ENCODE measurements at regions not wholly inside any gene's neighbourhood (a gene's known extent, or its start where the extent isn't known, plus 50 kb on each side); places are given as distances from the start of the nearest gene placed in this dataset.

DNA sequence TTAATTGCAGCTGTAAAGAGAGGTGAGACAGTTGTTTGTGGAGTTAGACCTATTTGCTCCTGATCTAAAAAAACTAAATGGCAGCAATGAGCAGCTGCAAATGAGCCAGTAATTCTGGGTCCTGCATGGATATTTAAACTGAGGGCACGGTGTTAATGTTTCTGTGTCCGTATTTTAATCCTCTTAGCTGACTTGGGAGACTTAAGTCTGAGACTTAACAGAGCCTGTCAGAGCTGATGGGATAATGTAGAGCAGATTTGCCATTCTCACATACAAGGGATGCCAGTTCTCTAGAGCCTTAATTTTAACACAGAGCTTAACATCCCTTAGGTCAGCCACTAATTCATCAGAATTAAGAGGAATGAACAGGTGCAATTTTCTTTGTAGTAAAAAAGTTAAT is 178.6 kb upstream of the PDE3A start:
- Histone ChIP-seq H3K4me1 (ENCODE audit: insufficient read depth, low read length) (peaks cover 7% of the 10 kb centered on the region), H3K4me3 (ENCODE audit: low read depth in 1 of 2, low read length in 2 of 2) (no peak overlapping the region), H3K27me3 (ENCODE audit: control insufficient read depth in 1 of 2, insufficient read depth in 2 of 2, low read length in 2 of 2) (no peaks in the 10 kb centered on the region), H3K9me3 (ENCODE audit: low read length) (no peaks in the 10 kb centered on the region), H3K27ac (ENCODE audit: low read depth, low read length) (no peak overlapping the region), H3K36me3 (ENCODE audit: insufficient read depth, low read length) (no peaks in the 10 kb centered on the region), H3K9ac (ENCODE audit: low read length) (no peak overlapping the region)

DNA sequence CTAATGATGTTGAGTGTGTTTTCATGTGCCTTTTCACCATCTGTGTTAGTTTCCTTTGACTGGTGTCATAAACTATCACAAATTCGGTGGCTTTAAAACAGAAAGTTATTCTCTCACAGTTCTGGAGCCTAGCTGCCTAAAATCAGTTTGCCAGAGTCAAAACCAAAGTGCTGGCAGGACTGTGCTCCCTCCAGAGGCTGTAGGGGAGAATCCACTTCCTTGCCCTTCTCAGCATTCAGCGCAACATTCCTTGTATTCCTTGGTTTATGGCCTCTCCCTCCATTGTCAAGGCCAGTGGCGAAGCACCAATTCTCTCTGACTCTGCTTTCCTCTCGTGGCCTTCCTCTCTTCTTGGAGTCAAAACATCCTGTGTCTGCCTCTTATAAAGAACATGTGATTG is 174.2 kb upstream of the PDE3A start:
- H3K9me3 ChIP-seq (ENCODE audit: low read length) = no peaks in the 10 kb centered on the region
- no peak overlapping the region for H3K9ac ChIP-seq (ENCODE audit: low read length)
- no peaks in the 10 kb centered on the region for H3K36me3 ChIP-seq (ENCODE audit: insufficient read depth, low read length)
- peaks cover 7% of the 10 kb centered on the region for H3K4me1 ChIP-seq (ENCODE audit: insufficient read depth, low read length)
- H3K4me3 ChIP-seq (ENCODE audit: low read depth in 1 of 2, low read length in 2 of 2) = no peak overlapping the region
- H3K27ac ChIP-seq (ENCODE audit: low read depth, low read length) = no peak overlapping the region
- H3K27me3 ChIP-seq (ENCODE audit: control insufficient read depth in 1 of 2, insufficient read depth in 2 of 2, low read length in 2 of 2) = no peaks in the 10 kb centered on the region

DNA sequence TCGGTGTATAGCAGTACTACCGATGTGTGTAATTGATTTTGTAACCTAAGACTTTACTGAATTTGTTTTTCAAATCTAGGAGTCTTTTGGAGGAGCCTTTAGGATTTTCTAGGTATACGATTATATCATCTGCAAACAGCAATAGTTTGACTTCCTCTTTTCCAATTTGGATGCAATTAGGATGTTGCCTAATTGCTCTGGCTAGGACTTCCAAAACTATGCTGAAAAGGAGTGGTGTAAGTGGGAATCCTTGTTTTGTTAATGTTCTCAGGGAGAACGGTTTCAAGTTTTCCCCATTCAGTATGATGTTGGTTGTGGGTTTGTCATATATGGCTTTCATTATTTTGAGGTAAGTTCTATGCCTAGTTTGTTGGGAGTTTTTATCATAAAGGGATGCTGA is 171.6 kb upstream of the PDE3A start:
- no peaks in the 10 kb centered on the region for H3K9me3 ChIP-seq (ENCODE audit: low read length)
- H3K9ac ChIP-seq (ENCODE audit: low read length) = no peak overlapping the region
- no peak overlapping the region for H3K27ac ChIP-seq (ENCODE audit: low read depth, low read length)
- no peaks in the 10 kb centered on the region for H3K4me1 ChIP-seq (ENCODE audit: insufficient read depth, low read length)
- H3K27me3 ChIP-seq (ENCODE audit: control insufficient read depth in 1 of 2, insufficient read depth in 2 of 2, low read length in 2 of 2) = no peaks in the 10 kb centered on the region
- no peak overlapping the region for H3K4me3 ChIP-seq (ENCODE audit: low read depth in 1 of 2, low read length in 2 of 2)
- H3K36me3 ChIP-seq (ENCODE audit: insufficient read depth, low read length) = no peaks in the 10 kb centered on the region

DNA sequence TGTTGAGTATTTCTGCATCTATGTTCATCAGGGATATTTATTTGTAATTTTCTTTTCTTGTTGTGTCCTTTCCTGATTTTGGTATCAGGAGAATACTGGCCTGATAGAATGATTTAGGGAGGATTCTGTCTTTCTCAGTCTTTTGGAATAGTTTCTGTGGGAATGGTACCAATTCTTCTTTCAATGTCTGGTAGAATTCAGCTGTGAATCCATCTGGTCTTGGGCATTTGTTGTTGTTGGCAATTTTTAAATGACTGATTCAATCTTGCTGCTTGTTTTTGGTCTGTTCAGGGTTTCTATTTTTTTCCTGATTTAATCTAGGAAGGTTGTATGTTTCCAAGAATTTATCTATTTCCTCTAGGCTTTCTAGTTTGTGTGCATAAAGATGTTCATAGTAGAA is 170.9 kb upstream of the PDE3A start:
- Histone ChIP-seq H3K27ac (ENCODE audit: low read depth, low read length) (no peak overlapping the region), H3K4me1 (ENCODE audit: insufficient read depth, low read length) (no peaks in the 10 kb centered on the region), H3K27me3 (ENCODE audit: control insufficient read depth in 1 of 2, insufficient read depth in 2 of 2, low read length in 2 of 2) (no peaks in the 10 kb centered on the region), H3K9me3 (ENCODE audit: low read length) (no peaks in the 10 kb centered on the region), H3K4me3 (ENCODE audit: low read depth in 1 of 2, low read length in 2 of 2) (no peak overlapping the region), H3K9ac (ENCODE audit: low read length) (no peak overlapping the region), H3K36me3 (ENCODE audit: insufficient read depth, low read length) (no peaks in the 10 kb centered on the region)

DNA sequence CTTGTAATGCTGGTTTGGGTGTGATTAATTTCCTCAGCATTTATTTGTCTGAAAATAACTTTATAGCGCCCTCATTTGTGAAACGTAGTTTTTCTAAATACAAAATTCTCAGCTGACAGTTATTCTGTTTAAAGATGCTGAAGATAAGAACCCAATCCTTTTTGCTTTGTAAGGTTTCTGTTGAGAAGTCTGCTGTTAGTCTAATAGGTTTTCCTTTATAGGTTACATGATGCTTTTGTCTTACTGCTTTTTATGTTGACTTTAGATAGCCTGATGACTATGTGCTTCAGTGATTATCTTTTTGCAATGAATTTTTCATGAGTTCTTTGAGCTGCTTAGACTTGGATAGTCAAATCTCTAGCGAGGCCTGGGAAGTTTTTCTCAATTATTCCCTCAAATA is 168.6 kb upstream of the PDE3A start:
- H3K4me3 ChIP-seq (ENCODE audit: low read depth in 1 of 2, low read length in 2 of 2) = no peak overlapping the region
- H3K27ac ChIP-seq (ENCODE audit: low read depth, low read length) = no peak overlapping the region
- no peaks in the 10 kb centered on the region for H3K36me3 ChIP-seq (ENCODE audit: insufficient read depth, low read length)
- no peaks in the 10 kb centered on the region for H3K9me3 ChIP-seq (ENCODE audit: low read length)
- no peak overlapping the region for H3K9ac ChIP-seq (ENCODE audit: low read length)
- H3K27me3 ChIP-seq (ENCODE audit: control insufficient read depth in 1 of 2, insufficient read depth in 2 of 2, low read length in 2 of 2) = no peaks in the 10 kb centered on the region
- H3K4me1 ChIP-seq (ENCODE audit: insufficient read depth, low read length) = peaks cover under 1% of the 10 kb centered on the region

- no peak overlapping the region for H3K4me3 ChIP-seq (ENCODE audit: low read depth in 1 of 2, low read length in 2 of 2)
- H3K36me3 ChIP-seq (ENCODE audit: insufficient read depth, low read length) = no peaks in the 10 kb centered on the region
- H3K27ac ChIP-seq (ENCODE audit: low read depth, low read length) = no peak overlapping the region
- no peaks in the 10 kb centered on the region for H3K9me3 ChIP-seq (ENCODE audit: low read length)
- no peaks in the 10 kb centered on the region for H3K27me3 ChIP-seq (ENCODE audit: control insufficient read depth in 1 of 2, insufficient read depth in 2 of 2, low read length in 2 of 2)
- no peak overlapping the region for H3K9ac ChIP-seq (ENCODE audit: low read length)
- peaks cover 17% of the 10 kb centered on the region for H3K4me1 ChIP-seq (ENCODE audit: insufficient read depth, low read length)
Measured at GRCh38 chr12:20201733-20202132, 166.6 kb upstream of the PDE3A start.

GRCh38 chr12:20205854-20206253 is 162.5 kb upstream of the PDE3A start:
- H3K36me3 ChIP-seq (ENCODE audit: insufficient read depth, low read length) = no peaks in the 10 kb centered on the region
- H3K9ac ChIP-seq (ENCODE audit: low read length) = no peak overlapping the region

DNA sequence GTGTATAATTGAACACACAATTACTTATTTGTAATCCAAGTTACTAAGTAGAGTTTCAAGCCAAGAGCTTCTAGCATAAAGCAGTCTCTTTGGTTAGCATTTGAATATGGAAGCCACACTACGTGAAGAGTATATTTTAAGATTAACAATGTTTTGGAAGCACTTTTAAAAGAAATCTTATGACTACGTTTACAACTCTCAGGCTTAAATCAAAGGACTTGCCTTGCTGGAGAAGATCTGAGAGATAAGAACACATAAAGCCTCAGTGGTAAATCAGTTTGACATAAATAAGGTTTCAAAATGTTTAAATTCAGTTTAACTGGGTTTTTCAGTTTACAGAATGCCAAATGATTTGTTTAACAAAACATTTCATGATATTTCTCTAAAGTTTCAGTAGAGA is 161.9 kb upstream of the PDE3A start:
- Histone ChIP-seq H3K27me3 (ENCODE audit: control insufficient read depth in 1 of 2, insufficient read depth in 2 of 2, low read length in 2 of 2) (no peaks in the 10 kb centered on the region), H3K27ac (ENCODE audit: low read depth, low read length) (no peak overlapping the region), H3K9me3 (ENCODE audit: low read length) (no peaks in the 10 kb centered on the region), H3K4me3 (ENCODE audit: low read depth in 1 of 2, low read length in 2 of 2) (no peak overlapping the region), H3K36me3 (ENCODE audit: insufficient read depth, low read length) (no peaks in the 10 kb centered on the region), H3K9ac (ENCODE audit: low read length) (no peak overlapping the region), H3K4me1 (ENCODE audit: insufficient read depth, low read length) (peaks cover 20% of the 10 kb centered on the region)

More at GRCh38 chr12:20205854-20206253, 162.5 kb upstream of the PDE3A start:
- H3K27ac ChIP-seq (ENCODE audit: low read depth, low read length) = no peak overlapping the region
- H3K4me3 ChIP-seq (ENCODE audit: low read depth in 1 of 2, low read length in 2 of 2) = no peak overlapping the region
- H3K9me3 ChIP-seq (ENCODE audit: low read length) = no peaks in the 10 kb centered on the region
- peaks cover 18% of the 10 kb centered on the region for H3K4me1 ChIP-seq (ENCODE audit: insufficient read depth, low read length)
- H3K27me3 ChIP-seq (ENCODE audit: control insufficient read depth in 1 of 2, insufficient read depth in 2 of 2, low read length in 2 of 2) = no peaks in the 10 kb centered on the region

- Histone ChIP-seq H3K9ac (ENCODE audit: low read length) (no peak overlapping the region), H3K27ac (ENCODE audit: low read depth, low read length) (peak overlapping the region; percentile 24)
Measured at GRCh38 chr12:20210621-20211215, 157.6 kb upstream of the PDE3A start.

DNA sequence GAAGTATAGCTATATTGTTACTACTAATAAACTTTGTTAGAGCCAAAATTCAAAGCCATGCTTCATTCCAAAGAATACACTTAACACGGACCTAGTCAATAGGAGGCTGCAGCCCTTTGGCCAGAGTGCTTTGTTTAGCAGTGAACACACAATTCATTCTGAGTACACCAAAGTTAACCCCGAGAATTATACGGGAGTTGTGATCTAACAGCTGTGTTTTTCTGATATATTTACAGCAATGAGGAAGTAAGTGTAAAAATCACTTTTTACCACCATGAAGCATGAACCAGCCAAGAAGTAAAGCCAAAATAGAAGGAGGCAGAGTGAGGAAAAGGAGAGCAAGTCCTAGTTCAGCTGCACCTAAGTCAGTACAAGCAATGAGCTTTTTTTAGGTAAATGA is 156.8 kb upstream of the PDE3A start:
- Histone ChIP-seq H3K36me3 (ENCODE audit: insufficient read depth, low read length) (no peaks in the 10 kb centered on the region), H3K4me1 (ENCODE audit: insufficient read depth, low read length) (peaks cover 27% of the 10 kb centered on the region), H3K27ac (ENCODE audit: low read depth, low read length) (peak overlapping the region; percentile 70), H3K27me3 (ENCODE audit: control insufficient read depth in 1 of 2, insufficient read depth in 2 of 2, low read length in 2 of 2) (no peaks in the 10 kb centered on the region), H3K9me3 (ENCODE audit: low read length) (no peaks in the 10 kb centered on the region), H3K9ac (ENCODE audit: low read length) (no peak overlapping the region), H3K4me3 (ENCODE audit: low read depth in 1 of 2, low read length in 2 of 2) (no peak overlapping the region)

More at GRCh38 chr12:20210621-20211215, 157.6 kb upstream of the PDE3A start:
- no peaks in the 10 kb centered on the region for H3K9me3 ChIP-seq (ENCODE audit: low read length)
- peaks cover 35% of the 10 kb centered on the region for H3K4me1 ChIP-seq (ENCODE audit: insufficient read depth, low read length)
- no peaks in the 10 kb centered on the region for H3K27me3 ChIP-seq (ENCODE audit: control insufficient read depth in 1 of 2, insufficient read depth in 2 of 2, low read length in 2 of 2)
- H3K4me3 ChIP-seq (ENCODE audit: low read depth in 1 of 2, low read length in 2 of 2) = no peak overlapping the region
- no peaks in the 10 kb centered on the region for H3K36me3 ChIP-seq (ENCODE audit: insufficient read depth, low read length)

DNA sequence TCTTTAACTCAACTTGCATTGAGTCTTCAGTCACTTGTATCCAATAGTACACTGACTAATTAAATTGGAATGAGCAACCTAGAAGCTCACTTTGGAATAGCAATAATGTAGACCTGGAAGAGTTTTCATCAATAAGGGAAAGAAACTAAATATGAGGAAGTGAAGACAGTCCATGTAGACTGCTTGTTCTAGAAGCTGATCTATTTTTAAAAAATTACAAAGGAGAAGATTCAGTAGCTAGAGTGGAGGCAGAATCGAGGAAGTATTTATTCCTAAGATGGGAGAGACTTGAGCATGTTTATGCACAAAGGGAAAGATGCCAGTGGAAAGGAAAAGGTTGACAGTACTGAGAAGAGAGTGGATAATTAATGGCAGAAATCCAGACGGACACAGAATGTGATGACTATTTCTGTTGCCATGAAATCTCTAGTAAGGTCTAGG is 156.3 kb upstream of the PDE3A start:
- Histone ChIP-seq H3K4me3 (ENCODE audit: low read depth in 1 of 2, low read length in 2 of 2) (no peak overlapping the region), H3K9ac (ENCODE audit: low read length) (no peak overlapping the region), H3K36me3 (ENCODE audit: insufficient read depth, low read length) (no peaks in the 10 kb centered on the region), H3K27me3 (ENCODE audit: control insufficient read depth in 1 of 2, insufficient read depth in 2 of 2, low read length in 2 of 2) (no peaks in the 10 kb centered on the region), H3K4me1 (ENCODE audit: insufficient read depth, low read length) (peaks cover 24% of the 10 kb centered on the region), H3K27ac (ENCODE audit: low read depth, low read length) (peak overlapping the region; percentile 70), H3K9me3 (ENCODE audit: low read length) (no peaks in the 10 kb centered on the region)

Measured in muscle layer of colon (tissue), 2 donors.